MCF 10A (cell line): ENCODE measurements at regions not wholly inside any gene's neighbourhood (a gene's known extent, or its start where the extent isn't known, plus 50 kb on each side); places are given as distances from the start of the nearest gene placed in this dataset.

Source experiments
- BruUV-seq: library from RNA; stranded (reverse); fragments of 400-500 nt; replicated peaks from 2 replicates; lab custom pipeline; 2021; lab: Mats Ljungman, UMichigan
- CTCF ChIA-PET: fragments of 300-600 bp; sonication (Branson Sonifier 250); formaldehyde crosslinking; extraction: SDS; loops from one replicate; lab custom pipeline; 2021; ENCODE audit warnings: antibody characterized with exemption, inconsistent platforms; lab: Yijun Ruan, JAX
- POLR2A ChIA-PET: fragments of 300-600, 350-650 bp; sonication (Branson Sonifier 250); formaldehyde crosslinking; extraction: SDS; loops from one replicate; lab custom pipeline; 2020; ENCODE audit warnings: antibody characterized with exemption, inconsistent platforms; lab: Yijun Ruan, JAX
- DNase-seq: peaks from one replicate; pipeline ENCODE4 v3.0.0-alpha.2; 2018; ENCODE audit not compliant: unreplicated experiment
- H3K27ac Mint-ChIP-seq: one replicate; pipeline ENCODE4 v1.8.0; 2022; ENCODE audit warnings: mild to moderate bottlenecking, low read depth, mixed read lengths; ENCODE audit not compliant: unreplicated experiment
- H3K27me3 Mint-ChIP-seq: one replicate; pipeline ENCODE4 v1.8.0; 2022; ENCODE audit warnings: mixed read lengths; ENCODE audit not compliant: insufficient read depth, unreplicated experiment
- H3K36me3 Mint-ChIP-seq: one replicate; pipeline ENCODE4 v1.8.0; 2022; ENCODE audit warnings: mild to moderate bottlenecking, moderate library complexity, mixed read lengths; ENCODE audit not compliant: insufficient read depth, unreplicated experiment
- H3K4me1 Mint-ChIP-seq: one replicate; pipeline ENCODE4 v1.8.0; 2022; ENCODE audit warnings: mixed read lengths; ENCODE audit not compliant: insufficient read depth, unreplicated experiment
- H3K4me3 Mint-ChIP-seq: one replicate; pipeline ENCODE4 v1.8.0; 2022; ENCODE audit warnings: mild to moderate bottlenecking, moderate library complexity, mixed read lengths; ENCODE audit not compliant: unreplicated experiment
- H3K9me3 Mint-ChIP-seq: one replicate; pipeline ENCODE4 v1.8.0; 2022; ENCODE audit warnings: mixed read lengths; ENCODE audit not compliant: unreplicated experiment
- intact Hi-C: fragments of 100-400 bp; cut with micrococcal nuclease; formaldehyde crosslinking; loops from 2 replicates; pipeline ENCODE4 v1.14.1; 2022
- TF ChIP-seq, protein P1 (sequence below): fragments of 200-600 bp; IDR thresholded peaks from one replicate; pipeline ENCODE4 v1.8.0; 2022; ENCODE audit warnings: antibody characterized with exemption, mild to moderate bottlenecking; ENCODE audit not compliant: unreplicated experiment

DNA sequence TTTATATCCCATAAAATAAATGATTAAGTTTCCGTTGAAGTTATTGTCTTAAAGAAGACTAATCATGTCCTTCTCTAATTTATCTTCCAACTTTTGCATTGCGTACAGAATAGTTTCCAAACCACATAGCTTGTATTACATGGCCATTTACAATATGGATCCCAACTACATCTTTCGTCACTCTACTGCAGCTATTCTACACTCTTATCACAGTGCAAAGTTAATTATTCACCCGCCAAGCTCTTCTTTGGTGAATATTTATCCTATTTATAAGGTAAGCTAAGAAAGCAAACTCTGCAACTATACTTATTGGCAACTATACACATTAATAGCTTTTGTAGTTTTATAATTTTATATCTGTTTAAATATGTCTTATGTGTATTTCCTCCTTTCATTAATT lies 75.9 kb upstream of the ADAMTS19 start:
- Mint-ChIP-seq H3K9me3 (no peaks in the 10 kb centered on the region), H3K36me3 (no peaks in the 10 kb centered on the region), H3K4me3 (no peak overlapping the region), H3K27me3 (peaks cover 14% of the 10 kb centered on the region), H3K27ac (no peak overlapping the region), H3K4me1 (no peaks in the 10 kb centered on the region)
- no TSS peak for BruUV-seq
- ChIA-PET POLR2A (interaction anchor here (0.5 to 0.9 kb wide), 4 partner anchors 15 to 125 kb away, joined by 3 to 4 read pairs (median 3); no protein-coding TSS in a partner anchor), CTCF (interaction anchor here (0.7 to 0.8 kb wide), 2 partner anchors 23 to 386 kb away, joined by 3 to 4 read pairs; no protein-coding TSS in a partner anchor)
- TF ChIP-seq, protein P1, sequence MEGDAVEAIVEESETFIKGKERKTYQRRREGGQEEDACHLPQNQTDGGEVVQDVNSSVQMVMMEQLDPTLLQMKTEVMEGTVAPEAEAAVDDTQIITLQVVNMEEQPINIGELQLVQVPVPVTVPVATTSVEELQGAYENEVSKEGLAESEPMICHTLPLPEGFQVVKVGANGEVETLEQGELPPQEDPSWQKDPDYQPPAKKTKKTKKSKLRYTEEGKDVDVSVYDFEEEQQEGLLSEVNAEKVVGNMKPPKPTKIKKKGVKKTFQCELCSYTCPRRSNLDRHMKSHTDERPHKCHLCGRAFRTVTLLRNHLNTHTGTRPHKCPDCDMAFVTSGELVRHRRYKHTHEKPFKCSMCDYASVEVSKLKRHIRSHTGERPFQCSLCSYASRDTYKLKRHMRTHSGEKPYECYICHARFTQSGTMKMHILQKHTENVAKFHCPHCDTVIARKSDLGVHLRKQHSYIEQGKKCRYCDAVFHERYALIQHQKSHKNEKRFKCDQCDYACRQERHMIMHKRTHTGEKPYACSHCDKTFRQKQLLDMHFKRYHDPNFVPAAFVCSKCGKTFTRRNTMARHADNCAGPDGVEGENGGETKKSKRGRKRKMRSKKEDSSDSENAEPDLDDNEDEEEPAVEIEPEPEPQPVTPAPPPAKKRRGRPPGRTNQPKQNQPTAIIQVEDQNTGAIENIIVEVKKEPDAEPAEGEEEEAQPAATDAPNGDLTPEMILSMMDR, result no peak
- no peak for DNase-seq
- intact Hi-C loops, result no loop called here

DNA sequence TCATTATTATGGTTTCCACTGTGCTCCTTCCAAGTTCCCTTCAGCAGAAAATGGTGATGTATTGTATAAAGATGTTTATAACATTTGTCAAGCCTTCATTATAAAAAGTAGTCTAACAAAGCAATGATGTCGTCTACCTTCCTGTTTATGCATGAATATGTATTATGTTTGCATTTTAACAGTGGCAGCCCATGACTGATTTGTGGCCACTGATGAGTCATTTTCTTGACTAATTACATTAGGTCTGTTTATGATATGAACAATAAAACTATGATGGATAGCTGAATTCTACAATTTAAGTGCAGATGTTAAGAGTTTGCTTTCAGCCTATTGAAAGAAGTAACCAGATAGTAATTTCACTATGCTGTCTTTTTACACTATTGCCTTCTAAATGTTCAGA lies 75.4 kb upstream of the ADAMTS19 start:
- ChIA-PET POLR2A (interaction anchor here (0.5 to 0.9 kb wide), 5 partner anchors 14 to 290 kb away, joined by 3 to 4 read pairs (median 3); partner anchors contain the start of gene ISOC1), CTCF (interaction anchor here (0.5 to 3.3 kb wide), 4 partner anchors 16 to 478 kb away, joined by 3 to 13 read pairs (median 8); no protein-coding TSS in a partner anchor)
- DNase-seq, result peak; percentile 25
- TF ChIP-seq, protein P1, result no peak
- no peak overlapping the region for H3K4me3 Mint-ChIP-seq
- no peaks in the 10 kb centered on the region for H3K36me3 Mint-ChIP-seq
- intact Hi-C loops, result no loop called here
- no peak overlapping the region for H3K27ac Mint-ChIP-seq
- BruUV-seq, result no TSS peak
- no peaks in the 10 kb centered on the region for H3K4me1 Mint-ChIP-seq
- H3K27me3 Mint-ChIP-seq, result peaks cover 14% of the 10 kb centered on the region
- H3K9me3 Mint-ChIP-seq, result no peaks in the 10 kb centered on the region

DNA sequence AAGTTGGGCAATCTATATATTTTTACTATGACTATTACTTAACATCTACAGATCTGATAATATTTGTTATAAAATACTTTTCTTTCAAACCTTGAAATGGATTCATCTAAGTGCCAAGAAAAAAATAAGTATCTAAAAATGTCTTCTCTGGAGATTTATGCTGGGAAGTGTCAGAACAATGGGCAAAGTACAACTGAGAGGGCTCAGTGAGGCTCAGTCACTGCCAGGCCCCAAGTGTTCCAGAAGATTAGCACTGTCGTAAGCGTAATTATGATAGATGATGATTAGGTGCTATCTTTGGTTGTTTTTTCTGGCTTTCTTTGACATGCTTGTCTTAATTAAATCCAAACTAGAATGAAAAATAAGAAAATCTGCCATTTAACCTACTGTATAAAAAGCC lies 72.2 kb upstream of the ADAMTS19 start:
- no peak for DNase-seq
- H3K27ac Mint-ChIP-seq, result no peak overlapping the region
- H3K9me3 Mint-ChIP-seq, result no peaks in the 10 kb centered on the region
- no peaks in the 10 kb centered on the region for H3K36me3 Mint-ChIP-seq
- H3K27me3 Mint-ChIP-seq, result peaks cover 36% of the 10 kb centered on the region
- TF ChIP-seq, protein P1, result no peak
- ChIA-PET CTCF (interaction anchor here (3.3 kb wide), 1 partner anchor 12 kb away, joined by 13 read pairs; no protein-coding TSS in a partner anchor), POLR2A (no interaction called here)
- no peak overlapping the region for H3K4me3 Mint-ChIP-seq
- H3K4me1 Mint-ChIP-seq, result no peaks in the 10 kb centered on the region
- intact Hi-C loops, result no loop called here
- no TSS peak for BruUV-seq

DNA sequence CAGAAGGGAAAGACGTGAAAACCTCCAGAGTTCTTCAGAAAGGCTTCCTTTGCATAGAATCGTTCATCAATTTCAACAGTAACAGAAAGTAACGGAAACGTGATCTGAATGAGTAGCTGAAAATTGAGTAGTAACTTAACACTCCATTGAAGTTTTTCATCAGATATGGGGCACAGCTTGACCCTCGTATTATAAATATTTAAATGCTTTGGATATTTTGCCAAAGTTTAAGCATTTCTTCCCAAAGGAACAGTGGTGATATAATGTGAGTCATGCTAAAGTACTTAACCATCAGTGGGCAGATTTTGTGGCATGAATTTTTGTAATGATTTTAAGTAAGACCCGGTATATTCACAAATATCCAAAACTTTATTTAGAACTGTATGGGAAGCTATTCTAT lies 67.4 kb upstream of the ADAMTS19 start:
- TF ChIP-seq, protein P1, result no peak
- intact Hi-C loops, result no loop called here
- Mint-ChIP-seq H3K36me3 (no peaks in the 10 kb centered on the region), H3K27ac (no peak overlapping the region), H3K4me1 (no peaks in the 10 kb centered on the region), H3K27me3 (peaks cover 72% of the 10 kb centered on the region), H3K4me3 (no peak overlapping the region), H3K9me3 (no peaks in the 10 kb centered on the region)
- no peak for DNase-seq
- ChIA-PET CTCF (interaction anchor here (0.6 to 1.9 kb wide), 6 partner anchors 19 to 461 kb away, joined by 3 to 7 read pairs (median 4); no protein-coding TSS in a partner anchor), POLR2A (no interaction called here)
- BruUV-seq, result no TSS peak
